ENCODE measurements at regions not wholly inside any gene's neighbourhood (a gene's known extent, or its start where the extent isn't known, plus 50 kb on each side); places are given as distances from the start of the nearest gene placed in this dataset.
"Not testable (repeated sequence)": the region's sequence is repeated elsewhere in the genome, so short reads cannot be mapped to it uniquely, and the experiment has no call there.

DNA sequence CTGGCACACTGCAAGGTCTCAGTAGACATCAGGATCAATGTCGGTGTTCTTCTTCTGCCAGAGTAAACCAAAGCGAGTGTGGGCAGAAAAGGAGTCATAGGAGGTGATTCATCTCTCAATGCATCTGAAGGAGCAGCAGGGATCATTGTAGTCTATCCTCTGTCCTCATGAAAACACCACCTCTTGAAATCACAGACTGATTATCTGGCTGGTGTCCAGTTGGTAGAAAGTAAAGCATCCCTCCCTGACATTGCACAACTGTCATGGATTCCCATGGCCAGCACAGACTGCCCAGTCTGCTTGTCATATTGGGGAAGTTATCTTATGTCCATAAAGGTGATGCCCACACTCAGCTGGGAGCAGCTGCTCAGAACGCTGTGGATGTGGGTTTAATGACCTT, 74.1 kb downstream of the ABCC12 start:
- no peak for DNase-seq
- ATAC-seq (replicated peaks): no peak
- H3K9me3 Mint-ChIP-seq: no peaks in the 10 kb centered on the region
- no peak overlapping the region for H3K27ac Mint-ChIP-seq
- no peaks in the 10 kb centered on the region for H3K4me1 Mint-ChIP-seq
- no peak overlapping the region for H3K4me3 Mint-ChIP-seq
- peaks cover 4 to 14% of the 10 kb centered on the region in 2 donors for H3K27me3 Mint-ChIP-seq
- no peaks in the 10 kb centered on the region for H3K36me3 Mint-ChIP-seq

DNA sequence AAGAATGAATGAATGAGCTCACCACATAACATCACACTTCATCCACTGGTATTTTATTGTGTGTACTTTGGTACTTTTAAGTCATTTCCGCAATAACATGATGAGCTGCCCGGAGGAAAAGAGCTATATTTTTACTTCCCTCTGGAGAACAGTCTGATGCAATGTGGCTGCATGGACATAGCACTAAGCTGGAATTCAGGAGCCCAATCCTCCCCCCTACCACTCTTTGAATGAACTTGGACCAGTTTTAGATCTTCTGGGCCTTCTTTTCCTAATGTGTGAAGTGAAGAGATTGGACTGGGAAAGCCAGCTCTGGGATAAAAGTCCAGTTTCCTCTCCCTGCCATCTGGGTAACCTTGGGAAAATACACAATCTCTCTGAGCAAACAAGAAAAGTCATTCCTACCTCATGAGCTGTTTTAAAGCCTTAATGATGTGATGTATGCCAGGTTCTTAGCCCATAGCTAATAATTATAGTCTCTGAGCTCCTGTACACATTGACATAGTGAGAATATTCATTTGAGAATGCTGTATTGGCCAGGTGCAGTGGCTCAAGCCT, 79.3 kb downstream of the ABCC12 start:
- H3K4me3 Mint-ChIP-seq: no peak overlapping the region
- H3K27me3 Mint-ChIP-seq: peaks cover 6 to 8% of the 10 kb centered on the region in 2 donors
- H3K27ac Mint-ChIP-seq: no peak overlapping the region
- ATAC-seq (replicated peaks): no peak
- no peaks in the 10 kb centered on the region for H3K9me3 Mint-ChIP-seq
- DNase-seq: no peak
- H3K4me1 Mint-ChIP-seq: no peaks in the 10 kb centered on the region
- no peaks in the 10 kb centered on the region for H3K36me3 Mint-ChIP-seq

DNA sequence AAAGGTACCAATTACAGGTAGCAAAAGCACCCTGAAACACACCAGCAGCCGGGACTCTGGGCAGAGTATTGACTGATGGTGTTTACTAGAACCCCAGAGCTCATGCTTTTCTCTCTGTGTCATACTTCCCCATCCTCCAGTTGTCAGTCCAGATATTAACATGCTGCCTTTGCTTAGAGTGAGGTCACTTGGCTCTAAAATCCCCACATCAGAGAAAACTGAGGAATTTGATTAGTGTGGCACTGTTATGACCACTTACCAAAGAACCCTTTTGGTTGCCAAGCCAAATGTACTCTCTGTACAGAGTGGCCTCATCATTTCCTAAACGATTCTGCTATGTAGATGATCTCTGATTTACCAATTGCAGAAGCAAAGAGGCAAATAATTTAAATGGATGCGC, 80.4 kb downstream of the ABCC12 start:
- DNase-seq: no peak
- no peaks in the 10 kb centered on the region for H3K4me1 Mint-ChIP-seq
- peaks cover 13 to 15% of the 10 kb centered on the region in 2 donors for H3K27me3 Mint-ChIP-seq
- H3K36me3 Mint-ChIP-seq: no peaks in the 10 kb centered on the region
- no peaks in the 10 kb centered on the region for H3K9me3 Mint-ChIP-seq
- no peak for ATAC-seq (replicated peaks)
- H3K4me3 Mint-ChIP-seq: no peak overlapping the region
- H3K27ac Mint-ChIP-seq: no peak overlapping the region

DNA sequence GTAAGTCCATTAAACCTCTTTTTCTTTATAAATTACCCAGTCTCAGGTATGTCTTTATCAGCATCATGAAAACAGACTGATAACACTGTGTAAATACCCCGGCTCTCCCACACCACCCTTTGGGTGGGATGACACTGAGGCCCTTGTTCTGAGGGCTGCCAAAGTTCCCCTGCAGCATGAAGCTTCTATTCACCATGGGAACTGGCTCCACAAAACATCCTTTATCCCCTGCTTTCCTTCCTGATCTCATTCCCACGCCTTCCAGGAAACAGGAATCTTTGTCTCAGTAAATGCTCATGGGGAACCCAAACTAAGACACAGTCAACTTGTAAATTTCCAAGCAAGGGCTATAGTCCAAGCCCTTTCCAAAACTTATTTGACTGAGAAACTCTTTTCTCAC, 88.4 kb downstream of the ABCC12 start:
- no peak for DNase-seq
- ATAC-seq (replicated peaks): no peak
- H3K9me3 Mint-ChIP-seq: peaks cover 4 to 6% of the 10 kb centered on the region in 2 donors
- H3K27me3 Mint-ChIP-seq: peaks cover 11 to 18% of the 10 kb centered on the region in 2 donors
- no peak overlapping the region for H3K4me3 Mint-ChIP-seq
- no peaks in the 10 kb centered on the region for H3K36me3 Mint-ChIP-seq
- no peaks in the 10 kb centered on the region for H3K4me1 Mint-ChIP-seq
- no peak overlapping the region for H3K27ac Mint-ChIP-seq

DNA sequence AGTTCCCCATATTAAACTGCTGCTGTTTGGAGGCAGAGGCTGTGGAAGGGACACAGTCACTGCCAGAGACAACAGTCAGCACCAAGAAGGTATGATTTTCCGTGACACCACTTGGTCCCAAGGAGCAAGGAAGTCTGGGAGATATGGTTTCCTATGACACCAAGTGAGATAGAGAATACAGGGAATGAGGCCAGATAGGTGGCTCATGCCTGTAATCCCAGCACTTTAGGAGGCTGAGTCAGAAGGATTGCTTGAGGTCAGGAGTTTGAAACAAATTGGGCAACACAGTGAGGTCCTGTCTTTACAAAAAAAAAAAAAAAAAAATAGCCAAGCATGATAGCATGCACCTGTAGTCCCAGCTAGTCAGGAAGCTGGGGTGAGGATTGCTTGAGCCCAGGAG, 90.8 kb downstream of the ABCC12 start:
- DNase-seq: no peak
- H3K4me3 Mint-ChIP-seq: no peak overlapping the region
- peaks cover 5 to 10% of the 10 kb centered on the region in 2 donors for H3K27me3 Mint-ChIP-seq

DNA sequence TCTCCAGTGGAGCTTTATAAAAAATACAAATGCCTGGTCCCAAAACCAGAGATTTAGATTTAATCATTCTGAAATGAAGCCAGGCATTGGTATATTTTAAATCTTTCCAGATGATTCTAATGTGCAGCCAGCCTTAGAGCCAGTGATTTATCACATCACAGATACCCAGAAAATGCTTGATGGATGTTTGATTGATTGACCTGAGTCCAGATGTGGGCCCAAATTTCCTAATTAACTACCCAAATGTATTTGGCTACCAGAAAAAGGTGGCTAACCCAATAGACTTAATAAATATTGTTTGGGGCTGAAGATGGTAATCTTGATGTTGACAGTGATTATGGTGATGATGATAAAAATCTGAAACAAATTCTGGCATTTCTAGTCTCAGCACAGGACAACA, 93.1 kb downstream of the ABCC12 start:
- DNase-seq: no peak
- no peak overlapping the region for H3K27ac Mint-ChIP-seq
- H3K27me3 Mint-ChIP-seq: peaks cover 0 to 10% of the 10 kb centered on the region in 2 donors
- H3K4me3 Mint-ChIP-seq: no peak overlapping the region
- H3K4me1 Mint-ChIP-seq: no peaks in the 10 kb centered on the region
- H3K36me3 Mint-ChIP-seq: no peaks in the 10 kb centered on the region
- H3K9me3 Mint-ChIP-seq: peaks cover 4% of the 10 kb centered on the region in 2 donors
- no peak for ATAC-seq (replicated peaks)

More for the DNA sequence above, 90.8 kb downstream of the ABCC12 start:
- no peaks in the 10 kb centered on the region for H3K4me1 Mint-ChIP-seq
- H3K27ac Mint-ChIP-seq: no peak overlapping the region
- ATAC-seq (replicated peaks): no peak
- no peaks in the 10 kb centered on the region for H3K36me3 Mint-ChIP-seq
- H3K9me3 Mint-ChIP-seq: peaks cover 4 to 6% of the 10 kb centered on the region in 2 donors

DNA sequence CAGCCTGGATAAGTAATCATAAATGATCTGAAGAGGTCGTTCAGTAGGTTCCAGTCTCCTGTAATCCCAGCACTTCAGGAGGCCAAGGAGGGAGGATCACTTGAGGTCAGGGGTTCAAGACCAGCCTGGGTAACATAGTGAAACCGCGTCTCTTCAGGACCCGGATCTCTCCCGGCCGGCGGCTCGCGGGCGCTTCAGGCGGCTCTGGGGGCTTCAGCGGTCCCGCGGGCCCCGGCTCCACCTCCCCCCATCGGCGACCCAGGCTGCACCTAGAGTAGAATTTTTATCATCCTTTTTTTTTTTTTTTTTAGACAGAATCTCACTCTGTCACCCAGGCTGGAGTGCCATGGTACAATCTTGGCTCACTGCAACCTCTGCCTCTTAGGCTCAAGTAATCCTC, 95.9 kb downstream of the ABCC12 start:
- Mint-ChIP-seq H3K9me3 (peaks cover 2 to 4% of the 10 kb centered on the region in 2 donors), H3K36me3 (no peaks in the 10 kb centered on the region), H3K4me1 (peaks cover 0 to 5% of the 10 kb centered on the region in 2 donors), H3K27ac (no peak overlapping the region), H3K4me3 (no peak overlapping the region), H3K27me3 (peaks cover 12 to 25% of the 10 kb centered on the region in 2 donors)
- ATAC-seq (replicated peaks) (no peak), DNase-seq (no peak)

DNA sequence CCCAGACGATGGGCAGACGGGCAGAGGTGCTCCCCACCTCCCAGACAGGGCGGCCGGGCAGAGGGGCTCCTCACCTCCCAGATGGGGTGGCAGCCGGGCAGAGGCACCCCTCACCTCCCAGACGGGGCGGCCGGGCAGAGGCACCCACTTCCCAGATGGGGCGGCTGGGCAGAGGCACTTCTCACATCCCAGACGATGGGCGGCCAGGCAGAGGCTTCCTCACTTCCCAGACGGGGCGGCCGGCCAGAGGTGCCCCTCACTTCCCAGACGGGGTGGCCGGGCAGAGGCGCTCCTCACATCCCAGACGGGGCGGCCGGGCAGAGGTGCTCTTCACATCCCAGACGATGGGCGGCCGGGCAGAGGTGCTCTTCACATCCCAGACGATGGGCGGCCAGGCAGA, 96.6 kb downstream of the ABCC12 start:
- H3K27me3 Mint-ChIP-seq: peaks cover 20 to 31% of the 10 kb centered on the region in 2 donors
- not testable (repeated sequence) for H3K36me3 Mint-ChIP-seq; ATAC-seq (replicated peaks); H3K4me1 Mint-ChIP-seq; H3K4me3 Mint-ChIP-seq; DNase-seq; H3K9me3 Mint-ChIP-seq; H3K27ac Mint-ChIP-seq

DNA sequence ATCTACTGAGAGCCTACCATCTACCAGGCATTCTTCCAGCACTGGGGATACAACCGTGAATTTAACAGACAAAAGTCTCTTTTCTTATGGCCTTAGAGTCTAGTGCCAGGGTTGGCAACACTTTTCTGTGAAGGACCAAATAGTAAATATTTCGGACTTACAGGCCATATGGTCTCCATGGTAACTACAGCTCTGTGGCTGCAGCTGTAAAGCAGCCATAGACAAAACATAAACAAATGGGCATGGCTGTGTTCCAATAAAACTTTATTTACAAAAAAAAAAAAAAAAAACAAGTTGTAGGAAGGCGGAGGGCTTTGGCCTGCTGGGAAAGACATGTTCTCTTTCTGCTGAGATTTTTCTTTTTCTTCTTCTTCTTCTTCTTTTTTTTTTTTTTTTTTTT, 98.7 kb downstream of the ABCC12 start:
- H3K9me3 Mint-ChIP-seq: no peaks in the 10 kb centered on the region
- no peak for DNase-seq
- no peak overlapping the region for H3K27ac Mint-ChIP-seq
- no peak for ATAC-seq (replicated peaks)
- peaks cover 25 to 28% of the 10 kb centered on the region in 2 donors for H3K27me3 Mint-ChIP-seq
- H3K36me3 Mint-ChIP-seq: no peaks in the 10 kb centered on the region
- no peak overlapping the region for H3K4me3 Mint-ChIP-seq
- peaks cover 3 to 8% of the 10 kb centered on the region in 2 donors for H3K4me1 Mint-ChIP-seq

DNA sequence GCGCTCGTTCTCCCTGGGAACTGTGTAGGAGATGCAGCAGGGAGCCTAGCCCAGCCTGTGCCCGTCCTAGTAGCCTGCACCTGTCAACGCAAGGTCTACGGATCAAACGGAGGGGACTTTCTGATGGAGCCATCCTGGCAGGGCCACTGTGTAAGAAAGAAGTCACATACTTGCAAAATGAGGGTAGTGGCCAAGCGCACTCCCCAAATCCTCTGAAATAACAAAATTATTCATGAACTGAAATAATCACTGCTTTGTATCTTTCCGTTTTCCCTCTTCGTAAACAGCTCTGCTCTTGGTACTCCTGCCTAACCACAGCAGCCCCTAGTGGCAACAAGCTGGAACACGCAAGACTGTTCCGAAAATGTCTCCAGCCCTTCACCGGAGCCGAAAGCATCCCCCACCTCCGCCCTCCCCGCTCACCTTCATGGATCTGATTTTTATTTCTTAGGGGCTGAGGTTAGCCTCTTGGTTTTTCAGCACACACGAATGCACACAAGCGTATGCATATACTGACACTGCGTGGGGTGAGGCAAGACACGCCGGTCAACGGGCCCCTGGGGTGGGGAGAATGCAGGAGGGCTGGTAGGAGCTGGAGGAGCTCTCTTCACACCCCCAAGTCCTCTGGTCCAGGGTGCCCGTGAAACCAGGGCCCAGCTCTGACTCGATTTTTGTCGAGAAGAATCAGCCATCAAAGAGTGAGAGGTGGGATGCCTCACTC, 100.8 kb downstream of the ABCC12 start:
- Mint-ChIP-seq H3K4me1 (peaks cover 3 to 8% of the 10 kb centered on the region in 2 donors), H3K27ac (peak overlapping the region; percentile 5), H3K4me3 (no peak overlapping the region), H3K9me3 (no peaks in the 10 kb centered on the region), H3K36me3 (no peaks in the 10 kb centered on the region), H3K27me3 (peaks cover 31 to 34% of the 10 kb centered on the region in 2 donors)
- ATAC-seq (replicated peaks) (peak; percentile 84 to 91), DNase-seq (peak; percentile 13)

DNA sequence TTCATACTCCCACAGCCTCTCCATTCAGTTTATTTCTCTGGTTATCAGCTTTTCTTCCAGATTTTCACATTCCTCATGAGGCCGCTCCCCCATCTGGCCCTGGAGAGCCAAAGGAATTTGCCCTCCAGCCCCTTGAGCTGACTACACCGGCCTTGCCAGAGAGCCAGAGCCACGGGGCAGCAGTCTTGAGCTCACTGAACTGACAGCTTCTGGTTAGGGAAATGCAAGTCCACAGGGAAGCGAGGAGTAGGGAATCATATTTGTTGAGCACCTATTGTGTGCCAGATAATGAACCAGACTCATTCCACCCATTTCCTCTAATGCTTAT, 102.4 kb downstream of the ABCC12 start:
- no peak overlapping the region for H3K27ac Mint-ChIP-seq
- peaks cover 34 to 37% of the 10 kb centered on the region in 2 donors for H3K27me3 Mint-ChIP-seq
- H3K4me3 Mint-ChIP-seq: no peak overlapping the region
- peaks cover 3 to 8% of the 10 kb centered on the region in 2 donors for H3K4me1 Mint-ChIP-seq
- no peaks in the 10 kb centered on the region for H3K36me3 Mint-ChIP-seq
- ATAC-seq (replicated peaks) (no peak), DNase-seq (no peak)
- no peaks in the 10 kb centered on the region for H3K9me3 Mint-ChIP-seq

DNA sequence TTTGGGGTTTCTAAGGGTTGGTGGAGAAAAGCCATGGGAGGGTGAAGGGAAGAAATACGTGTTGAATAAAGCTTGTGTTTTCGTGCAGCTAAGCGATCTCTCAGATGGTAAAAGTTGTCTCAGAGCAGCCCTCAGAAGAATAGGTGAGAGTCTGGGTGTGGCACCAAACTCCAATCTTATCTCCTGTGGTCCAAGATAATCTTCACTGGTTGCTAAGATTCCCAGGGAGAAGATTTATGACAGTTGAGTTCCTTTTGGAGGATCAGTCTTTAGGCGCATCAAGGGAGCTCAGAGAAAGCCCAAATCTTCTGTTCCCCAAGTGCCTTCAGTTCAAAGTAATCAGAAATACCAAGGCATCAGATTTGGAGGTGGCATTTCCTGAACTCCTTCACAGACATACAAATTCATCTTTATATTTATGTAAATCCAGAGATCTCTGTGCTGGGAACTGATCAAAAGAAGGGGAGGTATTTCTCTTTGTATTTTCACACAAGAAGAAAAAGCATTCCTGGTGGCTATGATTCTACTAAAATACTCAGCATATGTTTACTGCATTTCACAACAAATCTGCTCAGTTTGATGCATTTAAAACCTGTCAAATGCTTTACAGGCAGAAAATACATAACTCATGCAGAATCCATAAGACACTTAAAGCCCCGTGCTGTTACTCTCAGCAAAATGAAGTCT, 102.9 kb downstream of the ABCC12 start:
- Mint-ChIP-seq H3K4me1 (peaks cover 3 to 8% of the 10 kb centered on the region in 2 donors), H3K36me3 (no peaks in the 10 kb centered on the region), H3K4me3 (no peak overlapping the region), H3K9me3 (no peaks in the 10 kb centered on the region), H3K27me3 (peaks cover 34 to 37% of the 10 kb centered on the region in 2 donors), H3K27ac (no peak overlapping the region)
- no peak for DNase-seq
- ATAC-seq (replicated peaks): no peak

DNA sequence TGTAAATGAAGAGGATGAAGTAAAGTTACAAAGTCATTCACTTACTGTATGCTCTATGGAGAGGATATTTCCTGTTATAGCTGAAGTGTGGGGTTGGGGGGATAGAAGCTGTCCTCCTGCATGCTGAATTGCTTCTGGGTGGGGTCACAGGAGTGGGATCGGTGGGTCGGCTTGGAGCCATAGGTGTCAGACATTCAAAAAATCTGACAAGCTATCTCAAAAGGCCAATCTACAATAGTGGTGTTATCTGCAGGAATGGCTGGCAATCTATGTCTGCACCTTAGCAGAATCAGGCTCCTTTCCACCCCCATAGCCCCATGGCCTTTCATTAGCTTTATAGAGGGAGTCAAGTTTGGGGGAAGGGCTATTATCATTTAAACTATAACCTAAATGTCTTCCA, 104.9 kb downstream of the ABCC12 start:
- H3K4me1 Mint-ChIP-seq: peaks cover 3 to 8% of the 10 kb centered on the region in 2 donors
- no peak overlapping the region for H3K4me3 Mint-ChIP-seq
- H3K36me3 Mint-ChIP-seq: no peaks in the 10 kb centered on the region
- ATAC-seq (replicated peaks): no peak
- H3K27me3 Mint-ChIP-seq: peaks cover 37 to 38% of the 10 kb centered on the region in 2 donors
- H3K27ac Mint-ChIP-seq: no peak overlapping the region
- no peak for DNase-seq
- no peaks in the 10 kb centered on the region for H3K9me3 Mint-ChIP-seq

DNA sequence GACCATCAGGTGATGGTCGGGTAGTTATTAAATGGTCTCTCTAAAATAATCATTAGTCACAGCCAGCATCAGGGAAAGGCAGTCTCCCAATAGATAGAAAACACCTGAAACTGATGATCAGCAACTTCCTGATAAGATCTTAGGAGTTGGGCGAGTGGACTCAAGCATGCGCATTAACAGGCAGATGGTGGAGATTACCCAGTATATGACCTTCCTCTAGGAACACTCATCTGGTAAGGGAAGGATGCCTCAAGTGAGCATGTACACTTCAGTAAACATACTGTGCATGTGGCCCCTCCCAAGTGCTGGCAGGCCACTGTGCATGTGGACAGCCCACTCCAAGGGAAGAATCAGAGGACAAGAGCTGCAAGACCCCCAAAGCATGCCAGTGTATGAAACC, 105.9 kb downstream of the ABCC12 start:
- ATAC-seq (replicated peaks) (no peak), DNase-seq (no peak)
- Mint-ChIP-seq H3K4me3 (no peak overlapping the region), H3K4me1 (peaks cover 2% of the 10 kb centered on the region in 2 donors), H3K36me3 (no peaks in the 10 kb centered on the region), H3K27ac (no peak overlapping the region), H3K27me3 (peaks cover 36% of the 10 kb centered on the region in 2 donors), H3K9me3 (no peaks in the 10 kb centered on the region)

DNA sequence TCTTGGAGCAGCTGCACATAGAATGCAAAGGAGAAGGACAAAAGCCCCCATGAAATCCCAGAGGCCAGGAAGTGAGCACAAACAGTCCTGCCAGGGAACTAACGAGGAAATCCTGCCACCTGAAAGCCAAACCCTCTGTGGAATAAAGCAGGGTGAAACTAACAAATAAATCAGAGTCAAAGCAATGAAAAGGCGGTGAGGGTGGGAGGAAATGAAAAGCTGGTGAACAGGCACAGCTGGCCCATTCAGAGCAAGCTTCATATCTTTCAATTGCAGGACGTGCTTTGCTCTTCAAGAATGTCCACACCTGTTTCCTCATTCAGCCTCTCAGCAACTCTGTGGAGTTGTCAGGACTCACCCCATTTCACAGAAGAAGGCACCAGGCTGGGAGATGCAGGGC, 108.1 kb downstream of the ABCC12 start:
- Mint-ChIP-seq H3K9me3 (no peaks in the 10 kb centered on the region), H3K36me3 (no peaks in the 10 kb centered on the region)

More for the DNA sequence above, 108.1 kb downstream of the ABCC12 start:
- ATAC-seq (replicated peaks): no peak
- no peak for DNase-seq
- Mint-ChIP-seq H3K4me3 (no peak overlapping the region), H3K4me1 (no peaks in the 10 kb centered on the region), H3K27ac (no peak overlapping the region), H3K27me3 (peaks cover 29 to 30% of the 10 kb centered on the region in 2 donors)

Measured in stimulated activated naive B cell treated with anti-CD40 and anti-IgM and Interleukin-4, amounts not matched to agents 10 μg/mL and 1 μg/mL and 100 μg/mL, for 72 hours (primary cell).